ENCODE measurements at regions not wholly inside any gene's neighbourhood (a gene's known extent, or its start where the extent isn't known, plus 50 kb on each side); places are given as distances from the start of the nearest gene placed in this dataset.

- no peak for TF ChIP-seq CTCF (IDR thresholded peaks at IDR 0.05; ENCODE audit: low read length)
- TF ChIP-seq EZH2phosphoT487 (IDR thresholded peaks at IDR 0.05; ENCODE audit: low read length) = no peak
Observed at GRCh38 chr9:21682981-21683380, 119.5 kb upstream of the MTAP start.

All from MM.1S (cell line).